Calu3 (cell line): ENCODE measurements at regions not wholly inside any gene's neighbourhood (a gene's known extent, or its start where the extent isn't known, plus 50 kb on each side); places are given as distances from the start of the nearest gene placed in this dataset.
"Not testable (repeated sequence)": the region's sequence is repeated elsewhere in the genome, so short reads cannot be mapped to it uniquely, and the experiment has no call there.

Source experiments
- BruUV-seq: library from RNA; stranded (reverse); fragments of 400-500 nt; replicated peaks from 2 replicates; lab custom pipeline; 2021; lab: Mats Ljungman, UMichigan
- CTCF ChIA-PET: fragments of 300-600 bp; sonication (Branson Sonifier 250); formaldehyde crosslinking; loops from one replicate; lab custom pipeline; 2022; ENCODE audit warnings: antibody characterized with exemption; lab: Charles Lee
- DNase-seq: peaks from one replicate; pipeline ENCODE4 v3.0.0; 2022
- H3K27ac Mint-ChIP-seq: one replicate; pipeline ENCODE4 v1.8.0; 2022; ENCODE audit warnings: mixed read lengths; ENCODE audit not compliant: unreplicated experiment
- H3K27me3 Mint-ChIP-seq: one replicate; pipeline ENCODE4 v1.8.0; 2022; ENCODE audit warnings: mixed read lengths; ENCODE audit not compliant: unreplicated experiment
- H3K36me3 Mint-ChIP-seq: one replicate; pipeline ENCODE4 v1.8.0; 2022; ENCODE audit warnings: mild to moderate bottlenecking, moderate library complexity, mixed read lengths; ENCODE audit not compliant: insufficient read depth, unreplicated experiment
- H3K4me1 Mint-ChIP-seq: one replicate; pipeline ENCODE4 v1.8.0; 2022; ENCODE audit warnings: mild to moderate bottlenecking, low read depth, mixed read lengths; ENCODE audit not compliant: unreplicated experiment
- H3K4me3 Mint-ChIP-seq: one replicate; pipeline ENCODE4 v1.8.0; 2022; ENCODE audit warnings: mild to moderate bottlenecking, low read depth, moderate library complexity, mixed read lengths; ENCODE audit not compliant: unreplicated experiment
- H3K9me3 Mint-ChIP-seq: one replicate; pipeline ENCODE4 v1.8.0; 2022; ENCODE audit warnings: low read depth, mixed read lengths; ENCODE audit not compliant: unreplicated experiment
- intact Hi-C: fragments of 100-400 bp; cut with micrococcal nuclease; formaldehyde crosslinking; loops from one replicate; pipeline ENCODE4 v1.10.0; 2022; ENCODE audit not compliant: unreplicated experiment

DNA sequence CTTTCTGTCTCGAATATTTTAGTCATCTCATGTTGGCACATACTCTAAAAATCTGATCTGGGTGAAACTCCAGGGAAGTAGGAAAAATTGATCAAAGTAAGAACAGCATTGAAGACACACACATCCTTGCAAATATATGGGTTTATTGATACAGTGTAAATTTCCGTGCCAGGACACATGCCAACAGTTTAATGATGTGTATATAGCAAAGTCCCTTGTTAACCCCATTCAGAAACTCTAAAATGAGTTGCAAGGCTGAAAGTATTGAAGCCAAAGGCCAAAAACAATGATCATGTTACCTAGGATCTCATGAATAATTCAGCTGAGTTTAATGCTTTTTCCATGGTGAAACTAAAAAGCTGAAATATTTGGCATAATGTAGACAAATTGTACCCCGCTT, 62.3 kb upstream of the FAM72C start:
- H3K27ac Mint-ChIP-seq, intact Hi-C loops, DNase-seq, BruUV-seq, H3K4me1 Mint-ChIP-seq, CTCF ChIA-PET, H3K36me3 Mint-ChIP-seq, H3K4me3 Mint-ChIP-seq, H3K9me3 Mint-ChIP-seq, H3K27me3 Mint-ChIP-seq: not testable (repeated sequence)

DNA sequence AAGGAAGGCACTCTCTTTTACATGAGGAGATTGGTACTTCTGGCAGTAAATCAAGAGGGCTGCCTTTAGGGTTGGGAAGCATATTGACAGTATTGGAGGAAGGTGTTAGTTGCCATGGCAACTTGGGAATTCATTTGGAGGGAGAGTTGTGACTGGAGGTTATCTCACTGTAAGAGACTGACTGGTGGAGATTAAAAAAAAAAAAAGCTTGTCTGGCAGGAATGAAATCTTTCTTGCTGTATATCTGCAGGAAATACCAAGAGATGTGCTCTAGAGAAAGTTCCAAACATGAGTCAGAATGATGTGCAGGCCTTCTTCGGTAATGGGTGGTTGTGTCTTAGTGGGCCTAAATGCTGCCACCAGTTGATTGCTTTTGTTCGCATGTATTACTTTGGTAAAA, 59.8 kb upstream of the FAM72C start:
- H3K4me1 Mint-ChIP-seq, intact Hi-C loops, DNase-seq, H3K27me3 Mint-ChIP-seq, CTCF ChIA-PET, H3K9me3 Mint-ChIP-seq, H3K4me3 Mint-ChIP-seq, H3K27ac Mint-ChIP-seq, H3K36me3 Mint-ChIP-seq, BruUV-seq: not testable (repeated sequence)

DNA sequence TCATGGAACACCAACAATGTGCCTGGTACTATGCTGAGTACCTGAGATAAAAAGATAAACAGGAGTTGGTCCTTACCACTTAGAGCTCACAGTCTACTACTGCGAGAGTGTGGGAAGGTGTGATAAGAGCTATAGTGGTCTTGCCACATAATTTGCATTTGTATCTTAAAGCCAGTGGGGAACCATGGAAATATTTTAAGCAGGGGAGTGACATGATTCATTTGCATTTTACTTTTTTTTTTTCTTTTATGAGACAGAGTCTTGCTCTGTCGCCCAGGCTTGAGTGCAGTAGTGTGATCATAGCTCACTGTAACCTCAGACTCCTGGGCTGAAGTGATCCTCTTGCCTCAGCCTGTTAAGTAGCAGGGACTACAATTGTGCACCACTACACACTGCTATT, 54.2 kb upstream of the FAM72C start:
- H3K27ac Mint-ChIP-seq = not testable (repeated sequence)

DNA sequence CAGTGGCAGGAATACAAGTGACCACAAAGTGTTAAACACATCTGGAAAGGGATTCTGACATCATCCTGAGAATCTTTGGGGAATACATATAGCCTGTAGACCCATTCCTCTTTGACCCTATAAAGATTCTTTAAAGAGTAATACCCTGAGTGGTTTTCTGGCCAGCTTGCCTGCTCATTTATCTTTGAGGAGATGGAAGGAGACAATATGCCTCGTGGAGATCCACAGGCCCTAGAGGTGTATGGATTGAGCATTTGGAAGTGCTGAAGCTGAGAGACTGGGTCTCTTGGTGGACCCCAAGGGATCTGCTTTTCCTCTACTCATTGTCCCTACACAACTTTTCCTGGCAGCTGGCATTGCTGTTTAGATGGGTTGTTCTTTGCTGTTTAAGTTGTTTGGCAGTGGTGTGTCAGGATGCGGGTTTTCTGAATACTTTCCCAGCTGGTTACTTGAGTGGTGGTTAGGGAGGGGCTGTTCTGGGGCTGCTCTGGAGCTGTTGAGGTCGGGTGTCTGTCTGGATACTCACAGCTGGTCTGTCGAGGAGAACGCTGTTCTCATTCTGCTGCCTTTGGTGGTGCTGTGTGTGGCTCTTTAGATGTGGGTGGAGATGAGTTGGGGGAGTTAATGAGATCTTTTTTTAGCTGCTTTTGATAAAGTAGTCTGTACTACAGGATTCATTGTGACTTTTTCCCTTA, 50.1 kb upstream of the FAM72C start:
- H3K27me3 Mint-ChIP-seq, H3K4me3 Mint-ChIP-seq, BruUV-seq, H3K9me3 Mint-ChIP-seq, intact Hi-C loops, H3K27ac Mint-ChIP-seq, H3K4me1 Mint-ChIP-seq, CTCF ChIA-PET, H3K36me3 Mint-ChIP-seq, DNase-seq: not testable (repeated sequence)

More for the DNA sequence above, 54.2 kb upstream of the FAM72C start:
- CTCF ChIA-PET, H3K36me3 Mint-ChIP-seq, intact Hi-C loops, DNase-seq, H3K9me3 Mint-ChIP-seq, H3K27me3 Mint-ChIP-seq, H3K4me1 Mint-ChIP-seq, H3K4me3 Mint-ChIP-seq, BruUV-seq: not testable (repeated sequence)
